GM12872 (cell line): ENCODE measurements at regions not wholly inside any gene's neighbourhood (a gene's known extent, or its start where the extent isn't known, plus 50 kb on each side); places are given as distances from the start of the nearest gene placed in this dataset.

Experiments
- TF ChIP-seq, protein P1 (sequence below): IDR thresholded peaks from 3 replicates; pipeline ENCODE4 v1.5.1; 2011; ENCODE audit warnings: low read depth, mild to moderate bottlenecking, low read length, moderate library complexity; ENCODE audit not compliant: insufficient read depth

GRCh38 chr3:127428344-127428997 is 140.6 kb upstream of the PRR20G start:
- TF ChIP-seq, protein P1, sequence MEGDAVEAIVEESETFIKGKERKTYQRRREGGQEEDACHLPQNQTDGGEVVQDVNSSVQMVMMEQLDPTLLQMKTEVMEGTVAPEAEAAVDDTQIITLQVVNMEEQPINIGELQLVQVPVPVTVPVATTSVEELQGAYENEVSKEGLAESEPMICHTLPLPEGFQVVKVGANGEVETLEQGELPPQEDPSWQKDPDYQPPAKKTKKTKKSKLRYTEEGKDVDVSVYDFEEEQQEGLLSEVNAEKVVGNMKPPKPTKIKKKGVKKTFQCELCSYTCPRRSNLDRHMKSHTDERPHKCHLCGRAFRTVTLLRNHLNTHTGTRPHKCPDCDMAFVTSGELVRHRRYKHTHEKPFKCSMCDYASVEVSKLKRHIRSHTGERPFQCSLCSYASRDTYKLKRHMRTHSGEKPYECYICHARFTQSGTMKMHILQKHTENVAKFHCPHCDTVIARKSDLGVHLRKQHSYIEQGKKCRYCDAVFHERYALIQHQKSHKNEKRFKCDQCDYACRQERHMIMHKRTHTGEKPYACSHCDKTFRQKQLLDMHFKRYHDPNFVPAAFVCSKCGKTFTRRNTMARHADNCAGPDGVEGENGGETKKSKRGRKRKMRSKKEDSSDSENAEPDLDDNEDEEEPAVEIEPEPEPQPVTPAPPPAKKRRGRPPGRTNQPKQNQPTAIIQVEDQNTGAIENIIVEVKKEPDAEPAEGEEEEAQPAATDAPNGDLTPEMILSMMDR = no peak

GRCh38 chr3:127427666-127428065 is 139.8 kb upstream of the PRR20G start:
- TF ChIP-seq, protein P1 = no peak

DNA sequence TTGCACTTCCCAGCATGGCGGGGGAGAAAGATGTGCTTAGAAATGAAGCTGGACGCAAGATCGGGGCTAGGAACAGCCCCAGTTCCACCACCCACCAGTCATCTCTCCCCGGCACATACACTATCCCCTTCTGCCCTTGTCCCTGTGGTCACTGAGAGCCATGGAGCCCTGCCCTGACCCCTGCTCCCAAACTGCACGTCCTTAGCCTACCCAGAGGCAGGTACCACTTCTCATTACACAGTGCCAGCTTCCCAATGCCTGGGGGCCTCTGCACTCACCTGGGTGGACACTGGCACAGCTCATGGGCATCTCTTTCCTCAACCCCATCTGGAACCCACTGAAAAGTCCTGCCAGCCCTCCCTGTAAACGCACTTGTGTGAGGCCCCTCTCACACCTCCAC is 139.3 kb upstream of the PRR20G start:
- TF ChIP-seq, protein P1 = no peak

DNA sequence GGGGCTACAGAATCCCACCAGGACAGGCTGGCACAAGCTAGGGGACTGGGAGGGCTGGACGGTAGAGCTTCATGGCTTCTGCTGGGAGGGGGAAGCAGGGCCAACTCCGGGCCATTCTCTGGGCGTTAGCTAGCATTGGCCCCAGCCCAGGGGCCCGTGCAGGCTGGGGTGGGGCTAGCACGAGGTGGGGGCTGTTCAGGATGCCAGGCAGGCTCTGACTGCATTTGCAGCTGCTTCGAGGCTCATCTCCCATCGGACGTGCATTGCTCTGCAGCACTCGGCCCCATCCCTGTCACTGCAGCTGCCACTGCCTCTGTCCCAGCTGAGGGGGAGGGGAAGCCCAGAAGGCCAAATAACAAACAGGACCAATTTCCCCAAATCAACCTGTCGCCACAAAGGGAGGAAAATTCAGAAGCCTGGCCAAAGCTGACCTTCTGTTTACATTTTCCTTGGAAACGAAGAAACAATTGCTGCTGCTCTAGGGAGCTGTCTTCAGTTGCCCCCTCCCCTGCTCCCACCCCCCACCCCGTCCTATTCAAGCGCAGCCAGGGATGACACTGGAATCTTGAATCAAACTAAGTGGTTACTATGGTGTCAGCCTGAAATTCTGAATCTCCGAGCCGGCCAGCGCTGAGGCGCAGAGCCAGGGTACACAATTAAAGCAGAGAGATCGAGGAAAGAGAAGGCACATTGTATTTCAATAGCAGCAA is 138.8 kb upstream of the PRR20G start:
- TF ChIP-seq, protein P1 = no peak

GRCh38 chr3:127425505-127426443 is 137.9 kb upstream of the PRR20G start:
- TF ChIP-seq, protein P1 = no peak

DNA sequence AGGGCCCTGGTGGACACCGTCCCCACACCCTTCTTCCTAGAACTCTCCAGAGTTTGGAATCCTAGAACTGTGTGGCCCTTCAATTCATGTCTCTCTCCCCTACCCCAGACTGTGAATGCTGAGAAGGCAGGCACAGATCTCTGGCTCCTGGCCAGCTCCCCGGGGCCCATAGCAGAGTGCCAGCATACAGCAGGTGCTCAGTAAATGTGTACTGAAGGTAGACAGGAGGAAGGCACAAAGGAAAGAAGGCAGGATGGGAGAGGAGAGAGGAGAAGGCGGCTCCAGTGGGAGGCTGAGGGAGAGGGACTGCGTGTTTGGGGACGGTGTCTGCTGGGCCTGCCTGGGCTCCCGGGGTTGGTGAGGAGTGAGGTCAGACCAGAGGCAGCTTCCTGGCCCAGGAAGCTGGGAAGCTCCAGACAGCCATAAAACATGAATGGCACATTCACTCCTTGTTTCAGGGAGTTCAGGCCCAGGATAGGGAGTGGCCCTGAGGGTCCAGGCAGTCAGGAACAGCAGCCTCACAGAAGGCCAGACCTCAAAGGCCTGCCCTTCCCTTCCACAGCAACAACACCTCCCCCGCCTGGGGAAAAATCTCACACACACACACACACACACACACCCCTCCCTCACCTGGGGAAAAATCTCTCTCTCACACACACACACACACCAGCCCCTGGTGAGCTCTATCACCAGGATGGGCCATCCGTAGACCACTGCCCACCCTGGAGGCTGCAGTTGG is 137.1 kb upstream of the PRR20G start:
- TF ChIP-seq, protein P1 = no peak
